Testis (tissue), 2 donors: ENCODE measurements at regions not wholly inside any gene's neighbourhood (a gene's known extent, or its start where the extent isn't known, plus 50 kb on each side); places are given as distances from the start of the nearest gene placed in this dataset.

Source experiments
- POLR2A ChIP-seq: fragments of 450-650 bp; IDR thresholded peaks from one replicate; pipeline ENCODE4 v1.6.1; 2017; ENCODE audit warnings: antibody characterized with exemption, mild to moderate bottlenecking, moderate library complexity
- TF ChIP-seq, protein P1 (sequence below), 3 experiments: fragments of 450-650 bp in 2 of 3; fragments of 200-600 bp in 1 of 3; sonication (generic) in 1 of 3; IDR thresholded peaks; one replicate each; pipeline ENCODE4 v1.5.1; 2016 to 2019; ENCODE audit warnings: antibody characterized with exemption in 3 of 3, mild to moderate bottlenecking in 2 of 3, moderate library complexity in 1 of 3

DNA sequence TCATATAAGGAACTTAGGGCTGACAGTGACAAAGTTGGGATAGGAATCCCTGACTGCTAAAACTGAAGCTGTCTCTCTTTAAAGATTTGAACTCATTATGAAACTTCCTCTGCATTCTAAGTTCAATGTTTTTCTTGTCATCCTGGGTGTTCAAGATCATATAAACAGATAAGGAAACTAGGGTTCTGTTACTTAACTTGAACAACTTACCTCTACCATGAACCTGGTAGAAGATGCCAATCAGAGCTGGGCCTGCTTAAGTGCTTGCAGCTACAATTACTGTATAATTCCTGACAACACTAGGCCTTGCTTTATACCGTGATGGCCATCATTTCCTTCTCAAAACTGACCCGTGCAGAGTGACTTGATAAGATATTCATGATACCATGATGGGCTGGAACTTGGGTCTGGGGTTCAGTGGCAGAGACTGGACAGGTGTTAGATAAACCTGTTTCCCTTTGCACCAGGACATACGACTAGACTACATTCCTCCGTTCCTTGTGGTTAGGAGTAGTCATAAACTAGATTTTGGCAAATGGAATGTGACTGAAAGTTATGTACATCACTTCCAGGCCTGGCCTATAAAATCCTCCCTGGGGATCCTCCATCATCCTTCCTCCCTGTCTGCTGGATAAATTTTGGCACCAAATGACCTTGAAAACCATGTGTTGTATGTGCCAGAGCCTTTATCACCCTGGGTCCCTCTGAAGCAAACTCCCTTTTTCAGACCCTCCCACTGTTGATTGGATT is 172.2 kb upstream of the PRICKLE1 start:
- TF ChIP-seq POLR2A: no peak
- TF ChIP-seq, protein P1, sequence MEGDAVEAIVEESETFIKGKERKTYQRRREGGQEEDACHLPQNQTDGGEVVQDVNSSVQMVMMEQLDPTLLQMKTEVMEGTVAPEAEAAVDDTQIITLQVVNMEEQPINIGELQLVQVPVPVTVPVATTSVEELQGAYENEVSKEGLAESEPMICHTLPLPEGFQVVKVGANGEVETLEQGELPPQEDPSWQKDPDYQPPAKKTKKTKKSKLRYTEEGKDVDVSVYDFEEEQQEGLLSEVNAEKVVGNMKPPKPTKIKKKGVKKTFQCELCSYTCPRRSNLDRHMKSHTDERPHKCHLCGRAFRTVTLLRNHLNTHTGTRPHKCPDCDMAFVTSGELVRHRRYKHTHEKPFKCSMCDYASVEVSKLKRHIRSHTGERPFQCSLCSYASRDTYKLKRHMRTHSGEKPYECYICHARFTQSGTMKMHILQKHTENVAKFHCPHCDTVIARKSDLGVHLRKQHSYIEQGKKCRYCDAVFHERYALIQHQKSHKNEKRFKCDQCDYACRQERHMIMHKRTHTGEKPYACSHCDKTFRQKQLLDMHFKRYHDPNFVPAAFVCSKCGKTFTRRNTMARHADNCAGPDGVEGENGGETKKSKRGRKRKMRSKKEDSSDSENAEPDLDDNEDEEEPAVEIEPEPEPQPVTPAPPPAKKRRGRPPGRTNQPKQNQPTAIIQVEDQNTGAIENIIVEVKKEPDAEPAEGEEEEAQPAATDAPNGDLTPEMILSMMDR (IDR thresholded peaks at IDR 0.05): no peak
